NCI-H2029 (cell line): ENCODE measurements at regions not wholly inside any gene's neighbourhood (a gene's known extent, or its start where the extent isn't known, plus 50 kb on each side); places are given as distances from the start of the nearest gene placed in this dataset.
"Not testable (repeated sequence)": the region's sequence is repeated elsewhere in the genome, so short reads cannot be mapped to it uniquely, and the experiment has no call there.

Experiments used
- DNase-seq: peaks from one replicate; lab custom pipeline; 2025; lab: John Stamatoyannopoulos, UW

GRCh38 chr3:167102071-167102470 is 278.0 kb downstream of the ZBBX start:
- no peak for DNase-seq

- DNase-seq: no peak
These were observed 279.4 kb downstream of the ZBBX start for GRCh38 chr3:167100651-167101050.

GRCh38 chr3:167100200-167100599 is 279.9 kb downstream of the ZBBX start:
- DNase-seq: no peak

- no peak for DNase-seq
These were observed 284.1 kb downstream of the ZBBX start for GRCh38 chr3:167095976-167096375.

GRCh38 chr3:167094632-167095031 is 285.5 kb downstream of the ZBBX start:
- no peak for DNase-seq

GRCh38 chr3:167091226-167091625 is 288.9 kb downstream of the ZBBX start:
- no peak for DNase-seq

- no peak for DNase-seq
These were observed 295.6 kb downstream of the ZBBX start for GRCh38 chr3:167084545-167084944.

- no peak for DNase-seq
These were observed 302.0 kb downstream of the ZBBX start for GRCh38 chr3:167078070-167078622.

- DNase-seq: no peak
These were observed 312.3 kb downstream of the ZBBX start for GRCh38 chr3:167067787-167068161.

GRCh38 chr3:167066977-167067786 is 312.9 kb downstream of the ZBBX start:
- DNase-seq: peak; percentile 6

- DNase-seq: no peak
These were observed 322.5 kb downstream of the ZBBX start for GRCh38 chr3:167057581-167057980.

- no peak for DNase-seq
These were observed 325.2 kb downstream of the ZBBX start for GRCh38 chr3:167054926-167055325.

GRCh38 chr3:167051421-167051820 is 328.7 kb downstream of the ZBBX start:
- no peak for DNase-seq

- DNase-seq: no peak
These were observed 346.2 kb downstream of the ZBBX start for GRCh38 chr3:167033866-167034265.

GRCh38 chr3:167032267-167032876 is 347.7 kb downstream of the ZBBX start:
- DNase-seq: peak; percentile 25

GRCh38 chr3:167031364-167032049 is 348.6 kb downstream of the ZBBX start:
- no peak for DNase-seq

- DNase-seq: no peak
These were observed 349.9 kb downstream of the ZBBX start for GRCh38 chr3:167030082-167030725.

GRCh38 chr3:167019503-167019902 is 360.6 kb downstream of the ZBBX start:
- not testable (repeated sequence) for DNase-seq

GRCh38 chr3:167018591-167019111 is 361.4 kb downstream of the ZBBX start:
- not testable (repeated sequence) for DNase-seq

- no peak for DNase-seq
These were observed 367.4 kb downstream of the ZBBX start for GRCh38 chr3:167012691-167013090.

- no peak for DNase-seq
These were observed 371.3 kb downstream of the ZBBX start for GRCh38 chr3:167008791-167009190.

- no peak for DNase-seq
These were observed 378.7 kb downstream of the ZBBX start for GRCh38 chr3:167001374-167001773.
